GM12878 (cell line): ENCODE measurements at regions not wholly inside any gene's neighbourhood (a gene's known extent, or its start where the extent isn't known, plus 50 kb on each side); places are given as distances from the start of the nearest gene placed in this dataset.

Experiments
- ATAC-seq: fragments of 200-7000 bp; cut with Tn5 transposase; 3 replicates; pipeline ENCODE4 v1.9.1; 2020; ENCODE audit warnings: mild to moderate bottlenecking, moderate library complexity
- BruUV-seq: library from RNA; stranded (reverse); fragments of 400-500 nt; replicated peaks from 2 replicates; lab custom pipeline; 2021; lab: Mats Ljungman, UMichigan
- CTCF ChIA-PET: fragments of 300-600 bp; sonication (Branson Sonifier 250); formaldehyde crosslinking; extraction: SDS; loops from one replicate; lab custom pipeline; 2021; ENCODE audit warnings: inconsistent platforms; lab: Yijun Ruan, JAX
- POLR2A ChIA-PET: fragments of 350-600 bp; formaldehyde crosslinking; extraction: SDS; loops from one replicate; lab custom pipeline; 2021; ENCODE audit warnings: inconsistent platforms; lab: Charles Lee
- RAD21 ChIA-PET: fragments of 300-600 bp; sonication (Branson Sonifier 250); formaldehyde crosslinking; loops from one replicate; lab custom pipeline; 2023; ENCODE audit warnings: antibody characterized with exemption; ENCODE audit not compliant: unreplicated experiment; lab: Charles Lee
- SMC1A ChIA-PET: fragments of 300-600 bp; sonication (Branson Sonifier 250); formaldehyde crosslinking; loops from one replicate; lab custom pipeline; 2023; ENCODE audit not compliant: unreplicated experiment, uncharacterized antibody; lab: Charles Lee
- DNase-seq: peaks from one replicate; pipeline ENCODE4 v3.0.0-alpha.2; 2011; ENCODE audit warnings: low read depth, low spot score
- FAIRE-seq: peaks from 3 replicates; lab custom pipeline; 2011; peaks lifted over from hg19 to GRCh38; lab: Jason Lieb, UNC
- H2AFZ ChIP-seq: 2 replicates; pipeline ENCODE4 v1.6.0; 2011; ENCODE audit warnings: low read depth, low read length, control low read depth; ENCODE audit not compliant: control insufficient read depth
- H3K27ac ChIP-seq: 2 replicates; pipeline ENCODE4 v1.5.1; 2011; ENCODE audit warnings: control low read depth; ENCODE audit not compliant: control insufficient read depth, insufficient read depth
- H3K27me3 ChIP-seq, 2 experiments: replicated peaks in 1 of 2; 2 replicates each; pipeline versions ENCODE4 v1.6.0 to v1.6.1; 2011; ENCODE audit warnings: low read length in 1 of 2; ENCODE audit not compliant: control insufficient read depth in 2 of 2, insufficient read depth in 2 of 2
- H3K36me3 ChIP-seq, 2 experiments: 2 replicates each; pipeline ENCODE4 v1.5.1; 2011; ENCODE audit warnings: low read length in 1 of 2; ENCODE audit not compliant: control insufficient read depth in 2 of 2, insufficient read depth in 2 of 2
- H3K4me1 ChIP-seq: 2 replicates; pipeline ENCODE4 v1.6.1; 2011; ENCODE audit warnings: mild to moderate bottlenecking, low read length, moderate library complexity, mixed read lengths; ENCODE audit not compliant: control insufficient read depth, insufficient read depth
- H3K4me2 ChIP-seq: 2 replicates; pipeline ENCODE4 v1.6.0; 2011; ENCODE audit warnings: control low read depth; ENCODE audit not compliant: control insufficient read depth, insufficient read depth
- H3K4me3 ChIP-seq: fragments of 200-600 bp; sonication (generic); 2 replicates; pipeline ENCODE4 v1.5.1; 2016
- H3K79me2 ChIP-seq: 2 replicates; pipeline ENCODE4 v1.6.0; 2011; ENCODE audit warnings: low read length; ENCODE audit not compliant: control insufficient read depth, insufficient read depth
- H3K9ac ChIP-seq: 2 replicates; pipeline ENCODE4 v1.8.0; 2011; ENCODE audit warnings: low read length, control low read depth, mixed read lengths; ENCODE audit not compliant: control insufficient read depth, insufficient read depth
- H3K9me3 ChIP-seq: replicated peaks from 3 replicates; pipeline ENCODE4 v1.5.1; 2011; ENCODE audit warnings: mild to moderate bottlenecking, low read length; ENCODE audit not compliant: control insufficient read depth, insufficient read depth
- H4K20me1 ChIP-seq: 2 replicates; pipeline ENCODE4 v1.6.0; 2011; ENCODE audit not compliant: control insufficient read depth, insufficient read depth
- IKZF1 ChIP-seq: fragments of 450-650 bp; conservative IDR thresholded peaks from 2 replicates; pipeline ENCODE4 v1.6.1; 2017; ENCODE audit warnings: antibody characterized with exemption, mild to moderate bottlenecking
- RELA ChIP-seq: fragments of 450-650 bp; IDR thresholded peaks from 2 replicates; pipeline ENCODE4 v1.8.0; 2014; ENCODE audit warnings: borderline replicate concordance; ENCODE audit not compliant: partially characterized antibody
- STAT3 ChIP-seq: IDR thresholded peaks from 2 replicates; pipeline ENCODE4 v1.6.1; 2011; ENCODE audit warnings: low read depth, low read length, improper control_type of control experiment
- ZBED1 ChIP-seq: IDR thresholded peaks from 2 replicates; pipeline ENCODE4 v1.6.1; 2016; ENCODE audit warnings: borderline replicate concordance
- WGBS: methylation state at CpG from one replicate; pipeline ENCODE4 v1.1.6; 2016; ENCODE audit warnings: low lambda C conversion rate; ENCODE audit not compliant: insufficient replicate concordance, insufficient coverage; ENCODE audit errors: missing lambda C conversion rate; 5-methylcytosine and 5-hydroxymethylcytosine counted together
- in situ Hi-C: fragments of 300-500 bp; cut with MboI; formaldehyde crosslinking; loops from 9 replicates; pipeline ENCODE4 v1.14.3; 2018; ENCODE audit warnings: mixed read lengths
- intact Hi-C: fragments of 100-400 bp; cut with micrococcal nuclease; formaldehyde crosslinking; loops from one replicate; pipeline ENCODE4 v1.14.2; 2022; ENCODE audit not compliant: unreplicated experiment
- TF ChIP-seq, protein P1 (sequence below): fragments of 450-650 bp; IDR thresholded peaks from 2 replicates; pipeline ENCODE4 v1.6.1; 2017; ENCODE audit warnings: mild to moderate bottlenecking, low read depth, inconsistent platforms; ENCODE audit not compliant: poor library complexity, severe bottlenecking
- TF ChIP-seq, protein P2 (sequence below): IDR thresholded peaks from 2 replicates; pipeline ENCODE4 v1.6.1; 2011; ENCODE audit warnings: low read depth, mild to moderate bottlenecking, low read length, moderate library complexity, borderline replicate concordance; ENCODE audit errors: extremely low read depth

DNA sequence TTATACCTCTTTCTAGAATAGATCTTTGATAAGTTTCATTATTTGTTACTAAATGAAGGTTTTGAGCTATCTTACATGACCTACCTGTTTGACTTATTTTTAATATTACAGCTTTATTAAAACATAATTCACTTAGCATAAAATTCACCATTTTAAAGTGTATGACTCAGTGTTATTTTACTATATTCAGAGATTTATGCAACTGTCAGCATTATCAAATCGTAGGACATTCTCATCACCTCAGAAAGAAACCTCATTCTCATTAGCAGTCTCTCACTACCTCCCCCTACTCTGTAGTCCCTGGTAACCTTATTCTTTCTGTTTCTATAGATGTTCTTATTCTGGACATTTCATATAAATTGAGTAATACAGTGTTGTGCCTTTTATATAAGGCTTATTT, 207.9 kb upstream of the FOXP2 start (continued):
- TF ChIP-seq IKZF1 (no peak), STAT3 (no peak), ZBED1 (no peak), RELA (no peak)
- TF ChIP-seq, protein P1, sequence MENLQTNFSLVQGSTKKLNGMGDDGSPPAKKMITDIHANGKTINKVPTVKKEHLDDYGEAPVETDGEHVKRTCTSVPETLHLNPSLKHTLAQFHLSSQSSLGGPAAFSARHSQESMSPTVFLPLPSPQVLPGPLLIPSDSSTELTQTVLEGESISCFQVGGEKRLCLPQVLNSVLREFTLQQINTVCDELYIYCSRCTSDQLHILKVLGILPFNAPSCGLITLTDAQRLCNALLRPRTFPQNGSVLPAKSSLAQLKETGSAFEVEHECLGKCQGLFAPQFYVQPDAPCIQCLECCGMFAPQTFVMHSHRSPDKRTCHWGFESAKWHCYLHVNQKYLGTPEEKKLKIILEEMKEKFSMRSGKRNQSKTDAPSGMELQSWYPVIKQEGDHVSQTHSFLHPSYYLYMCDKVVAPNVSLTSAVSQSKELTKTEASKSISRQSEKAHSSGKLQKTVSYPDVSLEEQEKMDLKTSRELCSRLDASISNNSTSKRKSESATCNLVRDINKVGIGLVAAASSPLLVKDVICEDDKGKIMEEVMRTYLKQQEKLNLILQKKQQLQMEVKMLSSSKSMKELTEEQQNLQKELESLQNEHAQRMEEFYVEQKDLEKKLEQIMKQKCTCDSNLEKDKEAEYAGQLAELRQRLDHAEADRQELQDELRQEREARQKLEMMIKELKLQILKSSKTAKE, result no peak

DNA sequence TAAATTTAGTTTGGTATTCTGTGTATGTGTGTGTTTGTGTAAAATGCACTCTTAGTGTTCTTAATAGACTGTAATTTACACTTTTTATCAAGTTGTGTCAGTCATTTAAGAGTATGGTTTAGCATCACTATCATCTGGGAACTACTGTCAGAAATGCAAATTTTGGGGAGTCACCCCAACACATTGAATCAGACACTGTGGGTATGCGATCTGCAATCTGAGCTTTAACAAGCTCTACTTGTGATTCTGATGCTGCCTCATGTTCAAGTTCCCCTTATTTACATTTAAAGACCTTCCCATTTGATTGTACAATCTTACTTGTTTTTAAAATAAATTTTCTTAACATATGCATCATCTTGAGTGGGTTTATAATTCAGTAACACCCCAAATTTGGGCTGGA, 218.1 kb upstream of the FOXP2 start:
- intact Hi-C loops (no loop called here), in situ Hi-C loops (no loop called here)
- H3K4me1 ChIP-seq, result no peaks in the 10 kb centered on the region
- H3K4me3 ChIP-seq, result no peak overlapping the region
- WGBS, result 39% methylated on average over 1 of the region's 1 CpG
- ChIA-PET SMC1A (no interaction called here), CTCF (interaction anchor here (0.5 kb wide), 1 partner anchor 22 kb away, joined by 3 read pairs; no protein-coding TSS in a partner anchor), RAD21 (no interaction called here), POLR2A (no interaction called here)
- FAIRE-seq (no peak), DNase-seq (no peak), ATAC-seq (no peak)
- no peaks in the 10 kb centered on the region for H3K36me3 ChIP-seq
- no peak overlapping the region for H3K27ac ChIP-seq
- no peak overlapping the region for H2AFZ ChIP-seq
- no peaks in the 10 kb centered on the region for H3K9me3 ChIP-seq
- BruUV-seq, result no TSS peak
- no peaks in the 10 kb centered on the region for H4K20me1 ChIP-seq
- H3K27me3 ChIP-seq, result no peaks in the 10 kb centered on the region; a peak in 1 of 4 replicates
- H3K79me2 ChIP-seq, result no peaks in the 10 kb centered on the region
- TF ChIP-seq, protein P2, sequence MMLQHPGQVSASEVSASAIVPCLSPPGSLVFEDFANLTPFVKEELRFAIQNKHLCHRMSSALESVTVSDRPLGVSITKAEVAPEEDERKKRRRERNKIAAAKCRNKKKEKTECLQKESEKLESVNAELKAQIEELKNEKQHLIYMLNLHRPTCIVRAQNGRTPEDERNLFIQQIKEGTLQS, result no peak
- H3K9ac ChIP-seq, result no peak overlapping the region
- no peak overlapping the region for H3K4me2 ChIP-seq
